Left kidney (tissue), 1 donor: ENCODE measurements at regions not wholly inside any gene's neighbourhood (a gene's known extent, or its start where the extent isn't known, plus 50 kb on each side); places are given as distances from the start of the nearest gene placed in this dataset.
"Not testable (repeated sequence)": the region's sequence is repeated elsewhere in the genome, so short reads cannot be mapped to it uniquely, and the experiment has no call there.

ENCODE experiments used
- DNase-seq: peaks from one replicate; pipeline ENCODE4 v3.0.0-alpha.2; 2013

- no peak for DNase-seq
Measured at GRCh38 chr15:23750179-23750578, 63.1 kb upstream of the NDN start.

GRCh38 chr15:23750776-23751175 lies 63.7 kb upstream of the NDN start:
- DNase-seq = no peak

DNA sequence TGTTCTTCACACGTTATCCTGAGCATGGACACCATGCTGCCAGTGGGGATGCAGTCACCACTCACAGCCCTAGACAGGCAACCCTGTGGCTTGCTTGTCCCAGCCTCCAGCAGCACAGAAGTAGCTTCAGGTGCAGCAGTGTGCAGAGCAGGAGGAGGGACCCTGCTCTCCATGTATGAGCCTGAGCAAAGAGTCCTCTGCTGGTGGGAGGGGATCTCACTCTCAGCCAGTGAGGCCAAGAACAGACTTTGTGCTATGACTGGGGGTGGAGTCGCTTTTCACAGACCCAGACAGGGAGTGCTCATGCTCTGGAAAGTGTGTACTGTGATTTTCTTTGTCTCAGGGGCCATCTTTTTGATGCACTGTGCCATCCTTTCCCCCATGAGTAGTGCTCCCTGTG lies 66.1 kb upstream of the NDN start:
- DNase-seq = no peak

DNA sequence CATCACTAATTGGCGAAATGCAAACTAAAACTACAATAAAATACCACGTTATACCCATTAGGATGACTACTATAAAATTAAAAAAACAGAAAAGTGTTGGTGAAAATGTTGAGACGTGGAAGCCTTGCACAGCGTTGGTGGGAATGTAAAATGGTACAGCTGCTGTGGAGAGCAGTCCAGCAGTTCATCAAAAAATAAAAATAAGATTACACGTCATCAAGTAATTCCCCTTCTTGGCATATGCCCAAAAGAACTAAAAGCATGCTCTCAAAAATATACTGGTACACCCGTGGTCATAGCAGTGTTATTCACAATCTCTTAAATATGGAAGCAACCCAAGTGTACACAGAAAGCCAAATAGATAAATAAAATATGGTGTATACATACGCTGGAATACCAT lies 71.8 kb upstream of the NDN start:
- DNase-seq = no peak

- DNase-seq = no peak
Measured at GRCh38 chr15:23760024-23760423, 72.9 kb upstream of the NDN start.

- DNase-seq = no peak
Measured at GRCh38 chr15:23761386-23761785, 74.3 kb upstream of the NDN start.

- DNase-seq = no peak
Measured at GRCh38 chr15:23762026-23762425, 74.9 kb upstream of the NDN start.

GRCh38 chr15:23763021-23763420 lies 75.9 kb upstream of the NDN start:
- DNase-seq = no peak

DNA sequence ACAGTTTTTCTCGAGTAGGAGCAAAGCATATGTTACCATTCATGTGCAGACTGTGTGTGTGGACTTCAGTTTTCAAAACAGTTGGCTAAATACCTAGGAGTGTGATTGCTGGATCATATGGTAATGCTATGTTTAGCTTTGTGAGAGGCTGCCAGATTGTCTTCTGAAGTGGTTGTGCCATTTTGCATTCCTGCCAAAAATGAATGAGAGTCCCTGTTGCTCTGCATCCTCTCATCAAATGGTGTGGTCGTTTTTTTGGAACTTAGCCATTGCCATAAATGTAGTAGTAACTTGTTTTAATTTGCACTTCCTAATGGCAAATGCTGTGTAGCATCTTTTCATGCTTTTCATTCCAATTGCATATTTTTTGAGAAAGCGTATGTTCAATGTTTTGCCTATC lies 77.2 kb upstream of the NDN start:
- DNase-seq = no peak

DNA sequence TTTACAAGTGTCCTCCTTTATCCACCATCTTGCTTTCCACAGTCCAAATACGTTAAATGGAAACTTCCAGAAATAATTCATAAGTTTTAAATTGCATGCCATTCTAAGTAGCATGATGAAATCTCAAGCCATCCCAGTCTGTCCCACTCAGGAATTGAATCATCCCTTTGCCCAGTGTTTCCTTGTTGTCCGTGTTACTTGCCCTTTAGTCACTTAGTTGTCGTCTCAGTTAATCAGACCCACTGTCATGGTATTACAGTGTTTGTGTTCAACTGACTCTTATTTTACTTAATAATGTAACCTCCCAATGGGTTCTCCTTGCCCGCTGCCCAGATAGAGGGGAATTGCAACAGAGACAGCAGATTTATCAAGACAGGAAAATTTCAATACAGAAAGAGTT lies 77.6 kb upstream of the NDN start:
- DNase-seq = no peak

DNA sequence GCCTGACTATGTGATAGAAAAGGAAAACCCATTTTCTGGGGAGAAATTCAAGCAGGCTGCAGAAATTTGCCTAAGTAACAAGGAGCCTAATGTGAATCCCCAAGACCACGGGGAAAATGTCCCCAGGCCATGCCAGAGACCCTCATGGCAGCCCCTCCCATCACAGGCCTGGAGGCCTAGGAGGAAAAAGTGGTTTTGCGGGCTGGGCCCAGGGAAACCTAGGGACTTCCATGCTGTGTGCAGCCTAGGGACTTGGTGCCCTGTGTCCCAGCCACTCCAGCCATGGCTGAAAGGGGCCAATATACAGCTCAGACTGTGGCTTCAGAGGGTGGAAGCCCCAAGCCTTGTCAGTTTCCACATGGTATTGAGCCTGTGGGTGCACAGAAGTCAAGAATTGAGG lies 79.7 kb upstream of the NDN start:
- DNase-seq = not testable (repeated sequence)

DNA sequence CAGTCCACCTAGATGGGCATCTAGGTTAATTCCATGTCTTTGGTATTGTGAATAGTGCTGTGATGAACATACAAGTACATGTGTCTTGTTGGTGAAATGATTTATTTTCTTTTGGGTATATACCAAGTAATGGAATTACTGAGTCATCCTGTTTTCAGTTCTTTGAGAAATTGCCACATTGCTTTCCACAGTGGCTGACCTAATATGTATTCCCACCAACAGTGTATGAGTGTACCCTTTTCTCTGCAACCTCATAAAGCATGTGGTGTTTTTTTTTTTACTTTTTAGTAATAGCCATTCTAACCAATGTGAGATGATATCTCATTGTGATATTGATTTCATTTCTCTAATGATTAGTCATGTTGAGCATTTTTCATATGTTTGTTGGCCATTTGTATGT lies 86.0 kb upstream of the NDN start:
- DNase-seq = no peak

- no peak for DNase-seq
Measured at GRCh38 chr15:23787346-23788105, 100.4 kb upstream of the NDN start.

GRCh38 chr15:23793191-23793680 lies 106.1 kb upstream of the NDN start:
- DNase-seq = no peak

DNA sequence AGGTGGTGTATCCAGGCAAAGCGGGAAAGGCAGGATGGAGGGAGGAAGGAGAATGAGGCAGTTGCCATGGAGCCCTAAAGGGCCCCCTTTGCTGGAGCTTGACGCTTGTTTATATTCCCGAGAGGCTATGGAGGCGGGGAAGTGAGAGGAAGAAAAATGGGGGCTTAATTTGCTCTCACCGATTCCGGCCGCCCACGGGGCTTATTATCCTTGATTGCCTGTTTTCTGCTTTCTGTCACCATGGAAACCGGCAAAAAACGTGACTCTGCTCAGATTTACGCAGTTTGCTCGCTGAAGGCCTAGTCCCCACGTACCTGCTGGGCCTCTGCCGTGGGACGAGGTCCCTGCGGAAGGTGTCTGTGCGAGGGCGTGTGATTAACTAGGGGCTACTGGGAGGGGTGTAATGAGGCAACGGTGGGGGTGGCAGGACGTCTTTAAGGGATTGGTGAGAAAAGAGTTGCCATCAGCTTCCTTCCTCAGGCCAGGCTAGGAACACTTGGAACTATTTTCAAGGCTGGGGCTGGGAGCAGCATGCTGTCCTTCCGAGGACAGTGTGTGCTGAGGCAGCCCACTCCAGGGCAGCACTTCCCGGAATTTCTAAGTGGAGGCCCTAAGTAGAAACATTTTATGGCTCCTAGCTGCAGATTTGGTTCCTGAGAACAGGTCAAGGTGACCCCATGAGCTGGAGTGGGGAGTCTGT lies 110.8 kb upstream of the NDN start:
- peak; percentile 32 for DNase-seq

- no peak for DNase-seq
Measured at GRCh38 chr15:23801881-23802280, 114.8 kb upstream of the NDN start.

DNA sequence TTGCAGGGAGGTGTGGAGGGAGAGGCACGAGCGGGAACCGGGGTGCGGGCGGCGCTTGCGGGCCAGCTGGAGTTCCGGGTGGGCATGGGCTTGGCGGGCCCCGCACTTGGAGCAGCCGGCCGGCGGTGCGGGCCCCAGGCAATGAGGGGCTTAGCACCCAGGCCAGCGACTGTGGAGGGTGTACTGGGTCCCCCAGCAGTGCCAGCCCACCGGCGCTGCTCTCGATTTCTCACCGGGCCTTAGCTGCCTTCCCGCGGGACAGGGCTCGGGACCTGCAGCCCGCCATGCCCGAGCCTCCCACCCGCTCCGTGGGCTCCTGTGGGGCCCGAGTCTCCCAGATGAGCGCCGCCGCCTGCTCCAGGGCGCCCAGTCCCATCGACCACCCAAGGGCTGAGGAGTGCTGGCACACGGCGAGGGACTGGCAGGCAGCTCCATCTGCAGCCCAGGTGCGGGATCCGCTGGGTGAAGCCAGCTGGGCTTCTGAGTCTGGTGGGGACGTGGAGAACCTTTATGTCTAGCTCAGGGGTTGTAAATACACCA lies 115.9 kb upstream of the NDN start:
- not testable (repeated sequence) for DNase-seq

- DNase-seq = no peak
Measured at GRCh38 chr15:23806980-23807379, 119.9 kb upstream of the NDN start.

- no peak for DNase-seq
Measured at GRCh38 chr15:23823508-23823907, 136.4 kb upstream of the NDN start.

GRCh38 chr15:23828786-23829185 lies 141.7 kb upstream of the NDN start:
- DNase-seq = no peak

GRCh38 chr15:23835953-23836352 lies 148.8 kb upstream of the NDN start:
- DNase-seq = no peak

DNA sequence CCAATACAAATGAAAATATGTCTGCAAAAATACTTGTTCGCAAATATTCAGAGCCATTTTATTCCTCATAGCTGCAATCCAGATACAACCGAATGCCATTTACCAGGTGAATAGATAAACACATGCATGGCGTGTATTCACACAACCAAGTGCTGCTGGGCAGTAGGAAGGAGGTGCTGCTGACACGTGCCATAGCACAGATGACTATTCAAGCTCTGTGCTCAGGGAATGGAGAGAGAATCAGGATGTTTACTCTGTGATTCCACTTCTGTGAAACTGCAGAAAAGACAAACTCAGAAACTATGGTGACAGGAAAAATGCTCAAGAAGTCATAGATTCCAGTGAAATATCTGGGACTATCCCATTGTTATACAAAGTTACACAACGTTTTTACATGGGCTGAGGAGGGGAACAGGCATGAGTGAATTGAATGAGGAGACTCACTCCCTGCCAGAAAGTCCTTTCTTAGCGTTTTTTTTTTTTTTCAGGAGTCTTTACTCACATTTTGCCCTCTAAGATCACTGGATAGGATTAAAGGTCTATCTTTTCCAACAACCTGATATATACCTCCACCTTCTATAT lies 152.9 kb upstream of the NDN start:
- DNase-seq = no peak

DNA sequence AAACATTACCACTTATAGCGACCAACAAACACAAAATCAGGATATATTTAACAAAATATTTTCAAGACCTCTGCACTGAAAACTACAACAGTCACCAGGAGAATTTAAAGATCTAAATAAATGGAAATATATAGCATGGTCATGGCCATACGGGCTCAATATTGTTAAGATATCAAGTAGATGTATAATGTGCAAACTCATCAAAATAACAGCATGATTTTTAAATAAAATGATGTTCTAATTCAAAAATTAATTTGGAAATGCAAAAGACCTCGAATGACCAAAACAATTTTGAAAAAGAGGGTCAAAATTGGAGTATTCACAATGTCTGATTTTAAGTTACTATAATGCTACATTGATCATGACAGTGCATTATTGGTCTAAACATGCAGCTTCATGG lies 159.1 kb upstream of the NDN start:
- DNase-seq = no peak
